Stomach (tissue), 8 donors: ENCODE measurements at regions not wholly inside any gene's neighbourhood (a gene's known extent, or its start where the extent isn't known, plus 50 kb on each side); places are given as distances from the start of the nearest gene placed in this dataset.

Source experiments
- DNase-seq, 2 donors: peaks; one replicate each; pipeline versions ENCODE4 v3.0.0 to v3.0.0-alpha.2; 2013 to 2019
- H3K27ac ChIP-seq, 5 donors: fragments of 200-600 bp in 4 of 5; sonication (generic) in 4 of 5; one replicate each; pipeline ENCODE4 v1.5.1; 2013 to 2019; ENCODE audit warnings: mild to moderate bottlenecking in 1 of 5, moderate library complexity in 1 of 5
- H3K27me3 ChIP-seq, 3 donors: fragments of 200-600 bp; sonication (generic); one replicate each; pipeline ENCODE4 v1.5.1; 2017 to 2019; ENCODE audit warnings: mixed run types in 1 of 3
- H3K36me3 ChIP-seq, 4 donors: fragments of 200-600 bp; sonication (generic); 1 replicate in 3 of 4; 2 replicates in 1 of 4; pipeline ENCODE4 v1.5.1; 2016 to 2019
- H3K4me1 ChIP-seq, 4 donors: fragments of 200-600 bp; sonication (generic); one replicate each; pipeline ENCODE4 v1.5.1; 2016 to 2019
- H3K4me3 ChIP-seq, 4 donors: fragments of 200-600 bp; sonication (generic) in 3 of 4; one replicate each; pipeline ENCODE4 v1.5.1; 2016 to 2019; ENCODE audit warnings: mild to moderate bottlenecking in 1 of 4
- H3K9me3 ChIP-seq, 4 donors: fragments of 200-600 bp; sonication (generic); one replicate each; pipeline ENCODE4 v1.5.1; 2016 to 2019
- CTCF ChIP-seq, 7 experiments: fragments of 450-650 bp in 4 of 7; fragments of 200-600 bp in 3 of 7; sonication (generic) in 3 of 7; IDR thresholded peaks; one replicate each; pipeline ENCODE4 v1.5.1; 2016 to 2019; ENCODE audit warnings: antibody characterized with exemption in 7 of 7, control low read depth in 2 of 7, mild to moderate bottlenecking in 1 of 7
- EP300 ChIP-seq: sonication (generic); formaldehyde crosslinking; IDR thresholded peaks from one replicate; pipeline ENCODE4 v1.6.1; 2017; ENCODE audit warnings: antibody characterized with exemption
- POLR2A ChIP-seq, 4 donors: fragments of 450-650 bp; IDR thresholded peaks; one replicate each; pipeline ENCODE4 v1.6.1; 2016; ENCODE audit warnings: antibody characterized with exemption in 4 of 4, control low read depth in 2 of 4, mild to moderate bottlenecking in 1 of 4, moderate library complexity in 1 of 4
- POLR2AphosphoS5 ChIP-seq, 3 donors: sonication (generic); formaldehyde crosslinking; IDR thresholded peaks; one replicate each; pipeline ENCODE4 v1.6.1; 2016; ENCODE audit warnings: antibody characterized with exemption in 3 of 3
- WGBS, 5 donors: extraction: QIAGEN DNeasy Blood & Tissue Kit in 3 of 5; methylation state at CpG; one replicate each; pipeline versions ENCODE4 v1.1.5 to v1.1.7; 2013 to 2018; 5-methylcytosine and 5-hydroxymethylcytosine counted together
- intact Hi-C: fragments of 100-400 bp; cut with DNase I; formaldehyde crosslinking; loops from one replicate; pipeline ENCODE4 v1.15.1; 2023; ENCODE audit warnings: low total_unique reads
- donor health status: healthy with polysubstance abuse.
- donor health status: Bipolar disorder and iron deficiency.
- donor health status: healthy.

DNA sequence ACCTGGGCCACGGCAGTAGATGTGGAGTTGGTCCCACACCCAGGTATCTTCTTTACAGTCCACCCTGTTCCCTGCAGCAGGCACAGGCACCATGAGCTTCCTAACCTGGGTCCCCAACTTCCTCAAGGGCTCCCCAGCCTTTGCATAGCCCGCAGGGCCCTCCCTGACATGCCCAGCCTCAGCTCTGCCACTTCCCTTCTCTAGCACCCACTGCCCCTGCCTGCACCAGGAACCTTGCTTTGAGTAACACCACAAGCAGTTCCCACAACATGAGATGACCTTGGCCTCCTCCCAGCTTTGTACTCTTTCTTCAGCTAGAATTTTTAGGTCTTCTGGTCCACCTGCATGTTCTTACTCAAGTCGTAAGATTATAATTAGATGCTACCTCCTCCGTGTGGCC, 92.2 kb upstream of the ZPBP start:
- DNase-seq, result no peak
- intact Hi-C loops, result no loop called here
- Histone ChIP-seq H3K9me3 (peaks cover 0 to 5% (median 0%) of the 10 kb centered on the region in 4 donors), H3K27ac (no peak overlapping the region), H3K4me1 (no peaks in the 10 kb centered on the region), H3K27me3 (no peaks in the 10 kb centered on the region), H3K4me3 (no peak overlapping the region), H3K36me3 (no peaks in the 10 kb centered on the region)
- 73 to 85% (median 82%) methylated on average over 4 of the region's 4 CpGs for WGBS, 5 donors
- no peak for TF ChIP-seq EP300
- no peak for TF ChIP-seq POLR2A (IDR thresholded peaks at IDR 0.05)
- no peak for TF ChIP-seq POLR2AphosphoS5 (IDR thresholded peaks at IDR 0.05)
- no peak for TF ChIP-seq CTCF (IDR thresholded peaks at IDR 0.05)

- Histone ChIP-seq H3K27me3 (peaks cover 0 to 6% (median 0%) of the 10 kb centered on the region in 3 donors), H3K4me1 (no peaks in the 10 kb centered on the region), H3K27ac (no peak overlapping the region), H3K9me3 (peaks cover 0 to 5% (median 0%) of the 10 kb centered on the region in 4 donors), H3K4me3 (no peak overlapping the region), H3K36me3 (no peaks in the 10 kb centered on the region)
- WGBS, 5 donors, result 69 to 77% (median 72%) methylated on average over 11 of the region's 11 CpGs
- intact Hi-C loops, result no loop called here
- DNase-seq, result no peak
- no peak for TF ChIP-seq POLR2A (IDR thresholded peaks at IDR 0.05)
- no peak for TF ChIP-seq EP300
- TF ChIP-seq CTCF (IDR thresholded peaks at IDR 0.05), result no peak
- TF ChIP-seq POLR2AphosphoS5 (IDR thresholded peaks at IDR 0.05), result no peak
Measured at GRCh38 chr7:50184271-50184990, 91.4 kb upstream of the ZPBP start.

DNA sequence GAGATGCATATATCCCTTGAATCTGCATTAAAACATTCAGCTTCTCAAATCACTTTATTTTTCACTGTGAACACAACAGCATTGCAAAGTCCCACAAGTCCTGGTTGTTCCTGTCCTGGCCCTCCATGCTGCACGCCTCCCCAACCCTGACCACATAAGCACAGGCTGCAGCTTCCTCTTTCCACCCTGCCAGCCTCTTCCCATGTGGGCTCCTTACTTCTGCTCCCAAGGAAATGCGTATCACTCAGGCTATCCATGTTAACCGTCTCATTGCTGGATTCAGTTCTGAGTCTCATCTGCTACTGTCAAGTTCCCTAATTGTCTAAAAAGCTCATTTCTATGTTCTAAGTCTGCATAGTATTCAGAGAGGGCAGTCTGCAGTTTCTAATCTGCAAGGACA, 89.7 kb upstream of the ZPBP start:
- 38 to 50% (median 47%) methylated on average over 3 of the region's 3 CpGs for WGBS, 5 donors
- Histone ChIP-seq H3K4me1 (no peaks in the 10 kb centered on the region), H3K36me3 (no peaks in the 10 kb centered on the region), H3K27me3 (peaks cover 0 to 19% (median 0%) of the 10 kb centered on the region in 3 donors), H3K4me3 (no peak overlapping the region), H3K27ac (no peak overlapping the region), H3K9me3 (no peaks in the 10 kb centered on the region)
- no peak for DNase-seq
- no peak for TF ChIP-seq EP300
- no peak for TF ChIP-seq CTCF (IDR thresholded peaks at IDR 0.05)
- no peak for TF ChIP-seq POLR2A (IDR thresholded peaks at IDR 0.05)
- TF ChIP-seq POLR2AphosphoS5 (IDR thresholded peaks at IDR 0.05), result no peak
- intact Hi-C loops, result no loop called here

DNA sequence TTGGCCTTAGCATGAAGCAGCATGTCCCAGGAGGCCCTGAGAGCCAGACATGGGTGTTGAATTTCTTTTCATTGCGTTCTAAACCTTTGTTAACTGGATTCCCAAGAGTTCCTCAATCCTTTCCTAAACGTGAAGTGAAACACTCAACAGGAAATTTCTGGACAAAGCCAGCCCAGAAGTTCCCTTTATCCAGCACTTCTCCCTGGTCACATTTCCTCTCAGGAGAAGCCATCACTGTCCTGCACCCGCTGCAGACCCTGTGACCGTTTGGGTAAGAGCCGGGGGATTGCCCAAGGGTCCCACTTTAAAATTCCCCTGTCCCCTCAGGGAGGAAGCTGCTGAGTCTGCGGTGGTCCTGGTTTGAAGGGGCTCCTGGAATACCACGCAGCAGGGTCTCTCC, 88.0 kb upstream of the ZPBP start:
- Histone ChIP-seq H3K27me3 (peaks cover 0 to 23% (median 4%) of the 10 kb centered on the region in 3 donors), H3K9me3 (no peaks in the 10 kb centered on the region), H3K27ac (no peak overlapping the region), H3K36me3 (no peaks in the 10 kb centered on the region), H3K4me3 (no peak overlapping the region), H3K4me1 (no peaks in the 10 kb centered on the region)
- no peak for DNase-seq
- TF ChIP-seq EP300, result no peak
- TF ChIP-seq POLR2A (IDR thresholded peaks at IDR 0.05), result no peak
- no peak for TF ChIP-seq POLR2AphosphoS5 (IDR thresholded peaks at IDR 0.05)
- TF ChIP-seq CTCF (IDR thresholded peaks at IDR 0.05), result no peak
- 57 to 76% (median 70%) methylated on average over 7 of the region's 7 CpGs for WGBS, 5 donors
- intact Hi-C loops, result no loop called here
